Liver (tissue), 8 donors: ENCODE measurements at regions not wholly inside any gene's neighbourhood (a gene's known extent, or its start where the extent isn't known, plus 50 kb on each side); places are given as distances from the start of the nearest gene placed in this dataset.

ENCODE experiments used
- DNase-seq: peaks from one replicate; pipeline ENCODE4 v3.0.0-alpha.2; 2017; ENCODE audit warnings: low spot score
- H3K27ac ChIP-seq, 2 donors: one replicate each; pipeline ENCODE4 v1.7.0; 2013; ENCODE audit warnings: inconsistent platforms in 2 of 2, low read length in 2 of 2, control low read depth in 1 of 2, low read depth in 1 of 2, mild to moderate bottlenecking in 1 of 2
- H3K27me3 ChIP-seq, 4 donors: one replicate each; pipeline versions ENCODE4 v1.6.1 to v1.7.0; 2013; ENCODE audit warnings: low read length in 3 of 4, inconsistent platforms in 1 of 4, mild to moderate bottlenecking in 1 of 4, moderate library complexity in 1 of 4; ENCODE audit not compliant: control insufficient read depth in 4 of 4, insufficient read depth in 4 of 4
- H3K36me3 ChIP-seq, 4 donors: one replicate each; pipeline versions ENCODE4 v1.6.1 to v1.7.0; 2013; ENCODE audit warnings: low read length in 3 of 4, mild to moderate bottlenecking in 3 of 4, low read depth in 1 of 4, moderate library complexity in 1 of 4; ENCODE audit not compliant: control insufficient read depth in 4 of 4, insufficient read depth in 3 of 4
- H3K4me1 ChIP-seq, 4 donors: one replicate each; pipeline versions ENCODE4 v1.6.1 to v1.7.0; 2013; ENCODE audit warnings: low read length in 3 of 4, mild to moderate bottlenecking in 3 of 4, moderate library complexity in 1 of 4; ENCODE audit not compliant: control insufficient read depth in 4 of 4, insufficient read depth in 4 of 4
- H3K4me3 ChIP-seq, 3 donors: one replicate each; pipeline versions ENCODE4 v1.6.1 to v1.7.0; 2013; ENCODE audit warnings: low read length in 3 of 3, control low read depth in 1 of 3, low read depth in 1 of 3, mild to moderate bottlenecking in 1 of 3
- H3K9ac ChIP-seq, 2 donors: one replicate each; pipeline ENCODE4 v1.7.0; 2013; ENCODE audit warnings: low read length in 2 of 2, mild to moderate bottlenecking in 2 of 2, moderate library complexity in 2 of 2, control low read depth in 1 of 2, low read depth in 1 of 2
- H3K9me3 ChIP-seq, 4 donors: one replicate each; pipeline versions ENCODE4 v1.6.1 to v1.7.0; 2013; ENCODE audit warnings: low read length in 3 of 4; ENCODE audit not compliant: control insufficient read depth in 4 of 4
- EGR1 ChIP-seq, 2 donors: IDR thresholded peaks; 2 replicates each; pipeline ENCODE4 v1.6.1; 2016 to 2018; ENCODE audit warnings: antibody characterized with exemption in 2 of 2, low read depth in 2 of 2
- FOXA1 ChIP-seq: IDR thresholded peaks from 2 replicates; pipeline ENCODE4 v1.6.1; 2016; ENCODE audit warnings: antibody characterized with exemption
- HNF4A ChIP-seq, 2 donors: conservative IDR thresholded peaks; 2 replicates each; pipeline ENCODE4 v1.6.1; 2016; ENCODE audit warnings: antibody characterized with exemption in 2 of 2, mild to moderate bottlenecking in 2 of 2
- JUND ChIP-seq, 2 donors: IDR thresholded peaks; 2 replicates each; pipeline ENCODE4 v1.6.1; 2016; ENCODE audit warnings: antibody characterized with exemption in 2 of 2
- RAD21 ChIP-seq, 2 donors: IDR thresholded peaks; 2 replicates each; pipeline ENCODE4 v1.6.1; 2016; ENCODE audit warnings: antibody characterized with exemption in 2 of 2, mild to moderate bottlenecking in 2 of 2
- RXRA ChIP-seq, 2 donors: IDR thresholded peaks; 2 replicates each; pipeline ENCODE4 v1.6.1; 2017 to 2018; ENCODE audit warnings: antibody characterized with exemption in 2 of 2, mild to moderate bottlenecking in 1 of 2
- SP1 ChIP-seq: IDR thresholded peaks from 2 replicates; pipeline ENCODE4 v1.6.1; 2018; ENCODE audit warnings: antibody characterized with exemption, mild to moderate bottlenecking
- TAF1 ChIP-seq: conservative IDR thresholded peaks from 2 replicates; pipeline ENCODE4 v1.6.1; 2016; ENCODE audit warnings: antibody characterized with exemption, mild to moderate bottlenecking
- WGBS: extraction: QIAGEN DNeasy Blood & Tissue Kit; methylation state at CpG from one replicate; pipeline ENCODE4 v1.1.7; 2013; 5-methylcytosine and 5-hydroxymethylcytosine counted together
- TF ChIP-seq, protein P1 (sequence below): IDR thresholded peaks from 2 replicates; pipeline ENCODE4 v1.6.1; 2016; ENCODE audit warnings: antibody characterized with exemption, mild to moderate bottlenecking
- TF ChIP-seq, protein P2 (sequence below): fragments of 150-350 bp; IDR thresholded peaks from 2 replicates; pipeline ENCODE4 v1.5.1; 2017; ENCODE audit warnings: improper control_type of control experiment, low read depth, low read length; ENCODE audit not compliant: missing input control
- donor health status: healthy.
- donor health status: healthy.
- donor health status: healthy.
- donor health status: healthy.
- donor health status: healthy.

- TF ChIP-seq, protein P1, sequence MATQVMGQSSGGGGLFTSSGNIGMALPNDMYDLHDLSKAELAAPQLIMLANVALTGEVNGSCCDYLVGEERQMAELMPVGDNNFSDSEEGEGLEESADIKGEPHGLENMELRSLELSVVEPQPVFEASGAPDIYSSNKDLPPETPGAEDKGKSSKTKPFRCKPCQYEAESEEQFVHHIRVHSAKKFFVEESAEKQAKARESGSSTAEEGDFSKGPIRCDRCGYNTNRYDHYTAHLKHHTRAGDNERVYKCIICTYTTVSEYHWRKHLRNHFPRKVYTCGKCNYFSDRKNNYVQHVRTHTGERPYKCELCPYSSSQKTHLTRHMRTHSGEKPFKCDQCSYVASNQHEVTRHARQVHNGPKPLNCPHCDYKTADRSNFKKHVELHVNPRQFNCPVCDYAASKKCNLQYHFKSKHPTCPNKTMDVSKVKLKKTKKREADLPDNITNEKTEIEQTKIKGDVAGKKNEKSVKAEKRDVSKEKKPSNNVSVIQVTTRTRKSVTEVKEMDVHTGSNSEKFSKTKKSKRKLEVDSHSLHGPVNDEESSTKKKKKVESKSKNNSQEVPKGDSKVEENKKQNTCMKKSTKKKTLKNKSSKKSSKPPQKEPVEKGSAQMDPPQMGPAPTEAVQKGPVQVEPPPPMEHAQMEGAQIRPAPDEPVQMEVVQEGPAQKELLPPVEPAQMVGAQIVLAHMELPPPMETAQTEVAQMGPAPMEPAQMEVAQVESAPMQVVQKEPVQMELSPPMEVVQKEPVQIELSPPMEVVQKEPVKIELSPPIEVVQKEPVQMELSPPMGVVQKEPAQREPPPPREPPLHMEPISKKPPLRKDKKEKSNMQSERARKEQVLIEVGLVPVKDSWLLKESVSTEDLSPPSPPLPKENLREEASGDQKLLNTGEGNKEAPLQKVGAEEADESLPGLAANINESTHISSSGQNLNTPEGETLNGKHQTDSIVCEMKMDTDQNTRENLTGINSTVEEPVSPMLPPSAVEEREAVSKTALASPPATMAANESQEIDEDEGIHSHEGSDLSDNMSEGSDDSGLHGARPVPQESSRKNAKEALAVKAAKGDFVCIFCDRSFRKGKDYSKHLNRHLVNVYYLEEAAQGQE = no peak
- TF ChIP-seq RXRA (IDR thresholded peaks at IDR 0.05) (no peak), HNF4A (conservative IDR thresholded peaks at IDR 0.05) (no peak), FOXA1 (no peak)
These were observed 91.3 kb upstream of the DTNBP1 start (continued) for GRCh38 chr6:15754035-15754705.

- no peak overlapping the region for H3K4me3 ChIP-seq
- DNase-seq = no peak
- H3K4me1 ChIP-seq = peaks cover under 1 to 23% (median 12%) of the 10 kb centered on the region in 4 donors
- no peak overlapping the region for H3K27ac ChIP-seq
- peaks cover 0 to 4% (median 0%) of the 10 kb centered on the region in 4 donors for H3K27me3 ChIP-seq
- peak in 1 of 2 donors; percentile 49 for TF ChIP-seq RAD21 (IDR thresholded peaks at IDR 0.05)
- TF ChIP-seq, protein P2, sequence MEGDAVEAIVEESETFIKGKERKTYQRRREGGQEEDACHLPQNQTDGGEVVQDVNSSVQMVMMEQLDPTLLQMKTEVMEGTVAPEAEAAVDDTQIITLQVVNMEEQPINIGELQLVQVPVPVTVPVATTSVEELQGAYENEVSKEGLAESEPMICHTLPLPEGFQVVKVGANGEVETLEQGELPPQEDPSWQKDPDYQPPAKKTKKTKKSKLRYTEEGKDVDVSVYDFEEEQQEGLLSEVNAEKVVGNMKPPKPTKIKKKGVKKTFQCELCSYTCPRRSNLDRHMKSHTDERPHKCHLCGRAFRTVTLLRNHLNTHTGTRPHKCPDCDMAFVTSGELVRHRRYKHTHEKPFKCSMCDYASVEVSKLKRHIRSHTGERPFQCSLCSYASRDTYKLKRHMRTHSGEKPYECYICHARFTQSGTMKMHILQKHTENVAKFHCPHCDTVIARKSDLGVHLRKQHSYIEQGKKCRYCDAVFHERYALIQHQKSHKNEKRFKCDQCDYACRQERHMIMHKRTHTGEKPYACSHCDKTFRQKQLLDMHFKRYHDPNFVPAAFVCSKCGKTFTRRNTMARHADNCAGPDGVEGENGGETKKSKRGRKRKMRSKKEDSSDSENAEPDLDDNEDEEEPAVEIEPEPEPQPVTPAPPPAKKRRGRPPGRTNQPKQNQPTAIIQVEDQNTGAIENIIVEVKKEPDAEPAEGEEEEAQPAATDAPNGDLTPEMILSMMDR = no peak
- H3K36me3 ChIP-seq = no peaks in the 10 kb centered on the region
- no peaks in the 10 kb centered on the region for H3K9me3 ChIP-seq
- no peak overlapping the region for H3K9ac ChIP-seq
- WGBS = 72% methylated on average over 3 of the region's 3 CpGs
These were observed 90.0 kb upstream of the DTNBP1 start for GRCh38 chr6:15752820-15753219.

- Histone ChIP-seq H3K4me1 (peaks cover 4 to 31% (median 18%) of the 10 kb centered on the region in 4 donors), H3K9me3 (no peaks in the 10 kb centered on the region), H3K36me3 (no peaks in the 10 kb centered on the region), H3K27ac (no peak overlapping the region), H3K27me3 (peaks cover 0 to 4% (median 0%) of the 10 kb centered on the region in 4 donors), H3K4me3 (no peak overlapping the region), H3K9ac (no peak overlapping the region)
- no peak for TF ChIP-seq SP1
- TF ChIP-seq TAF1 = no peak
- no peak for TF ChIP-seq JUND (IDR thresholded peaks at IDR 0.05)
- TF ChIP-seq FOXA1 = no peak
- TF ChIP-seq EGR1 (IDR thresholded peaks at IDR 0.05; ENCODE audit: low read depth in 2 of 2) = no peak
- 61% methylated on average over 3 of the region's 3 CpGs for WGBS
- no peak for DNase-seq
These were observed 89.0 kb upstream of the DTNBP1 start for GRCh38 chr6:15751721-15752350.
